GM21737 (cell line): ENCODE measurements at regions not wholly inside any gene's neighbourhood (a gene's known extent, or its start where the extent isn't known, plus 50 kb on each side); places are given as distances from the start of the nearest gene placed in this dataset.

Experiments used
- ATAC-seq: cut with Tn5 transposase; IDR thresholded peaks from one replicate; pipeline ENCODE4 v1.9.1; 2021; ENCODE audit warnings: mild to moderate bottlenecking, moderate library complexity; ENCODE audit not compliant: unreplicated experiment

- no peak for ATAC-seq
Observed at GRCh38 chr22:46064966-46065666, 85.2 kb upstream of the PPARA start.

DNA sequence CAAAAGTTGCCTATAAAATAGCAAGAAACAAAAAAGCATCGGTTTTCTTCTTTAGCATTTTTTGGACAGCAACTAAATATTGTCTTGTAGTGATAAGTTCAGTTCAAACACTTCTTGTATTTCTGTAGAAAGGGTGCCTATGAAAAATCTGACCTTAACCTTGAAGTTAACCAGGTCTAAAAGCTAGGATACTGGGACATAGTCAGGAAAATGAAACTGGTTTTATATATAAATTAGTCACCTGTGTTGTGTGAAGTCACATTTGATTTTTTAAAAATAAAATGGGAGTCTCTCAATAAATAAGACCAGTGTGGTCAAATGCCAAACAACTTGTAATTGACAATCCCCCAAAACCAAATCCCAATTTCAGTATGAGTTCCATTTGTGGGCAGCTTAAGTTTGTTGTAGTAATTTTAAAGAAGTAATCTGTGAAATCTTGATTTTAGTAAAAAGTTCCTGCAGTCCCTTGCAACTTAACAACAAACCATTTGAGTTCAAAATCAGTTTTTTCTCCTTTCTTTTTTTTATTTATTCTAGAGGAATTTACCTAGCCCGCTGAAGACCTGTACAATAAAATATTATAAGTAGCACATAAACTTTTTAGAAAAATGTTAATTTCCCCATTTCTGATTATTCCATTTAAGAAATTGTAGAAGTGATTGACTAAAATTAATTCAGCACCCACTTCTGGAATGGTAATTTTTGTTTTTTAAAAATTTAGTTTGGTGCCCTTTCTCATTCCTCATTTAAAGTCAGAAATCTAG, 84.5 kb upstream of the PPARA start:
- no peak for ATAC-seq

DNA sequence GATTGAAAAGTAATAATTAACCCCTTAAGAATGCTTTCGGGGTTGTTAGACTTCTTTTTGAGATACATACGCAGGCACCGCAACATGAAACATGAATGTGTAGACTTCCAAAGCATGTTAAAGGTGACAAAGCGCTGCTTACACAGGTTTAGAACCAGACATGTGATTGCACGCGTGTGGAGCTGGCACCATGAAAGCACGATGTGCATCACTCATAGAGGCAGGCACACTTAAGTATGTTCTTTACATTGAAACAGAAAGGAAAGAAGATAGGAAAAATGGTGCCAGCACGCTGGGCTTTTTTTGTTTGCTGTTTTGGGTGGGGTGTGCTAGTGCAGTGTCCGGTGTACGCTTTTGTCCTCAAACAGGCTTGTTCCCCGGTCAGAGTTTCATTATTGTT, 83.6 kb upstream of the PPARA start:
- ATAC-seq, result no peak

GRCh38 chr22:46067159-46068111, 82.9 kb upstream of the PPARA start:
- no peak for ATAC-seq

DNA sequence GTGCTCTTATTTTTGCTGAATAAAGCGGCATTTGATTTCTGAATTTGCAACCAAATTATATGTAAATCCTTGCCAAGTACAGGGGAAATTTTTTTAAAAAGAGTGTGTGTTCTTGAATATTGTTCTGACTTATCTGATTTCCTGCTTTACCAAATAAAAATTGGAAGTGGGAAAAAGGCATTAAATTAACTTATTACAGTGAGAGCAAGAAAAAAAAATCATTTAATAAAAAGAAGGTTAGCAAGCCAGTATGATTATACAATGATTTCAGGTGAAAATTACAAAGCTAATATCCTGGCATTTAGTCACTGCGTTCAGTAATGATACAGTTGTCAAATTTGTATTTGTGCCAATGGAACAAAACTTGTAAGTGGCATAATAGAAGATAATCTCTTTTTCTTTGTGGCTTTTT, 82.1 kb upstream of the PPARA start:
- no peak for ATAC-seq

- ATAC-seq, result no peak
Observed at GRCh38 chr22:46068593-46069491, 81.5 kb upstream of the PPARA start.

DNA sequence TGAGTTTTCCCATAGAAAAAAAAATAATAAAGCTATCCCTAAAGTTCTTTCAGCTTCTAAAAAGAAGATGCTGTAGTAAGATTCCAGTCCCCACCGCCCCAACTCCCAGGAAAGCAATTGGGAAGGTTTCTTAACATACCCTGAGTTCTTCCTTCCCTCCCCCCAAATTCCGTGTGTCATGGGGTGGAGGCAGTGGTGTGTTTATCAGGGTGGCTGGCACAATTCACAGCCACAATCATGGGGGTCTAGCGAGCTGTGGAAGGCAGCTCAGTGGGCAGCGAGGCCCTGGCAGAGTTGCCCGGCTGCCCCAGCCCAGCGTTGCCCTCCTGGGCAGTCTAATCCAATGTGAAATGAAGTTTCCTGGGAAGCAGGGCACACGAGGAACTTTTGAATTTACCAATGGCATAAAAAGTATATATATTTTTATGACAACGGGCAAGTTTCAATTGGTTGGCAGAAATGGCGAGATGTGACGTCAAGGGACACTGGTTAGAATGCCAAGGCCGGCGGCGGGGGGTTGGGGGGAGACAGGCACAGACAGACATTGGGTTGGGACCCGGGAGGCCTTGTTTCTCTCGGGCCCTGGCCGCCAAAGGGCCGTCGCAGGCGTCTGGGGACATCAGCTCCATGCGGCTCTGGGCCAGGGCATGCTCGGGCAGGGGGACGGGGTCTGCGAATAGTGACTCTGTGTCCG, 80.7 kb upstream of the PPARA start:
- no peak for ATAC-seq

DNA sequence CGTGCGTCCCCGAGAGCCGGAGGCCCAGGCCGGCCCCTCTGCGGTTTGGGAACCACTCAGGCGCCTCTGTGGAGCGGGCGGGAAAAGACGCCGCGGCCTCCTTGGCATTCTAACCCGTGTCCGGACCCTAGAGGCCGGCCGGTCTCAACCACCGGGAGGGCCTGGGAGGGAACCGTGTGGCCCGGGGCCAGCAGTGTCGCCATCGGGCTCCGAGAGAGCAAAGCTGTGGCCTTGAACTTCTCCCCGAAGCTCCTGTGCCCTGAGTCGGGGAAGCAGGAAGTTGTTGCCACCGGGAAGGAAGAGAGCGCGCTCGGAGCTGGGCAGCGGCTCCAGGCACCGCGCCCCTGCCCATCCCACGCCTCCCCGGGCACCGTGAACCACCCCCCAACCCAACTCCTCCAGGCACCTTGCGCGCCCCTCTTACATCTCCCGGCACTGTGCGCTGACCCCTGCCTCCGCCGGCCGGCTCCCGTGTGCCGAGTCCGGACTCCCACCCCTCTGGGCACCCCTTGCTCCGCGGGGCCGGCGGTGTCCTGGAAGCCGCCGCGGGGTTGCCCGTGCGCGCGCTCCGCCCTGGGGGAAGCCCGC, 80.0 kb upstream of the PPARA start:
- no peak for ATAC-seq

DNA sequence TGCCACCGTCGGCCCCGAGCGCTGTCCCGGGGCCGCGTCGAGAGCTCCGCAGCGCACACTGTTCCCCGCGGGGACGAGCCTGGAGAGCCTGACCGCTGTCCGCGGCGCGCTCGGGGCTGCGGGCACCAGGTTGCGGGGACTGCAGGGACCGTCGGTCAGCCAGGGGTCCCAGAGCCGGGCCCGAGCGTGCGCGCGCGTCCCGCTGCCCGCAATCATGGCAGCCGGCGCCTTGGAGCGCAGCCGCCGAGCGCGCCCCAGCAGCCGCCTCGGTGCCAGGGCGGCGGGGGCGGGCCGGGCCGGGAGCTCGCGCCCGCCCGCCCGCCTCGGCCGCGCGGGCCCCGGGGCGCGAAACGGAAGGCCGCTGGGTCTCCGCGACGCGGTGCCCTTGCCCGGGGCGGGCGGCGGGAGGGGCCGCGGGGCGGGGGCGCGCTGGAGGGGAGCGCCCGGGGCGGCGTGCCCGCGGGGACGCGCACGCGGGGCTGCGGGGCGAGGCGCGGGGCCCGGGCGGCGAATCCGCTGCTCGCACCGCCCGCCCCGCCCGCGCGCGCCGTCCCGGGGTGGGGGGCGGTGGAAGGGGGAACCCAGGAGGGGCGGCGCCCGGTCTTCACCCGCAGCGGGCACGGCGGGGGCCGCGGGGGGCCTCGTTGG, 79.4 kb upstream of the PPARA start:
- no peak for ATAC-seq

- no peak for ATAC-seq
Observed at GRCh38 chr22:46071451-46072109, 78.7 kb upstream of the PPARA start.

DNA sequence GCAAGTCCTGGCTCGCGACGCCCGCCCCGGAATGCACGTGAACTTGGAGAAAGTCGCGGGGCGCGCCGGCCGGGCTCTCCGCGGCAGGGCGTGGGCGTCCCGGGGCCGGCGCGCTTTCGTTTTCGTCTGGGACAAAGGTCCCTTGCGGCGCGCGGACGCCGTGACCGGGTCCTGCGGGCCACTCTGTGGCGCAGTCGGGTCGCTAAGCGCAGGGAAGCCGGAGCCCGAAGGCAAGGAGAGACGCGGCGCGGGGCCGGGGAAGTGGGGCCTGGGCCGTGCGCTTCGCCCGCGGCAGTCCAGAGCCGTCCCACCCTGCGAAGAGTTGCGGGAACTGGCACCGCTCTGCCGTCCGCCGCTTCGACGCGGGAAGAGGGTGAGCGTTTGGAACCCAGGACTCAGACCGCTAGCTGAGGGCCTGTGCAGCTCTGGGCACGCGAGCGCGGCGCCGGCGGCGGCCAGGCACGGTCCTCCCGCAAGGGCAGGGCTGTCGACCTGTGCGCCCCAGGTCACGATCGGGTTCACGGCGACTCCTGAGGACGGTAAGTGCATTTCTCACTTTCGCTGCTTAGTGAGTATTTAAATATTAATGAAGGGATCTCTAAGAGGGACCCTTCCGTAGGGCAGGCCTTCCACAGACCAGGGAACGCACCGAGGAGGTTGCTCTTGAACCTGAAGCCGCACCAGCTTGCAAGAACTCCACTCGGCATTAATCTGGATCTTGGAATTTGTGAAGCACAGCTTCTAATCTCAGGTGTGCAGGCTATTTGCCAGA, 78.0 kb upstream of the PPARA start:
- no peak for ATAC-seq

DNA sequence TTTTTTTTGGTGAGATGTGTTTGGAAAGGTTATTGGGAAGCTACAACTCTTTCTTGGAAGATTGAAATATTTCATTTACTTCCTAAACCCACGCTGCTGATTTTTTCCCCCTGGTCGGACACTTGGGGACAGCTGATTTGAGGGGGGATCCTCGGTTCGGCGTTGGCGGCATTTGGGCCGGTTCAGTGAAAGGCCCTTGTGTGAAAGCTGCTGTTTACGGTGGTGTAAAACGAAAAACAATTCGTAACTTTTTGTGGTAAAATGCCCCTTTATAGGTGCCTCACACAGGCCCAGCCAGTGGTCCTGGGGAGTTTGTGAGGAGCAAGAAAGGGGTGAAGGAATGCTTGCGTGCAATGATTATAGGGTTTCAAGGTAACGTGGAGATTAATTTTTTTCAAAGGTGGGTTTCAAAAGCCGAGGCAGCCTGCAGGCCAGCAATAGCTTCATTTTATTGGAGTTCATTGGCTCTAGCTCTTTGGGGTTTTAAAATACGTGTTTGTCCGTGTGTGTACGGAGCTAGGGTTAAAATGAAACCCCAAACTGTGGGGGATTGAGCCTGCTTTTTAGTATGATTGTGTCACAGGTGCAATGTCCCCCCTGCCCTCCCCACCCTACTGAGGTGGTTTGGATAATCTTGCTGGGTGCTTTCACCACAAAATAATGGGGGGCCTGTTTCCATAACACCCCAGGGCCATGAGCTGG, 77.2 kb upstream of the PPARA start:
- ATAC-seq, result no peak

DNA sequence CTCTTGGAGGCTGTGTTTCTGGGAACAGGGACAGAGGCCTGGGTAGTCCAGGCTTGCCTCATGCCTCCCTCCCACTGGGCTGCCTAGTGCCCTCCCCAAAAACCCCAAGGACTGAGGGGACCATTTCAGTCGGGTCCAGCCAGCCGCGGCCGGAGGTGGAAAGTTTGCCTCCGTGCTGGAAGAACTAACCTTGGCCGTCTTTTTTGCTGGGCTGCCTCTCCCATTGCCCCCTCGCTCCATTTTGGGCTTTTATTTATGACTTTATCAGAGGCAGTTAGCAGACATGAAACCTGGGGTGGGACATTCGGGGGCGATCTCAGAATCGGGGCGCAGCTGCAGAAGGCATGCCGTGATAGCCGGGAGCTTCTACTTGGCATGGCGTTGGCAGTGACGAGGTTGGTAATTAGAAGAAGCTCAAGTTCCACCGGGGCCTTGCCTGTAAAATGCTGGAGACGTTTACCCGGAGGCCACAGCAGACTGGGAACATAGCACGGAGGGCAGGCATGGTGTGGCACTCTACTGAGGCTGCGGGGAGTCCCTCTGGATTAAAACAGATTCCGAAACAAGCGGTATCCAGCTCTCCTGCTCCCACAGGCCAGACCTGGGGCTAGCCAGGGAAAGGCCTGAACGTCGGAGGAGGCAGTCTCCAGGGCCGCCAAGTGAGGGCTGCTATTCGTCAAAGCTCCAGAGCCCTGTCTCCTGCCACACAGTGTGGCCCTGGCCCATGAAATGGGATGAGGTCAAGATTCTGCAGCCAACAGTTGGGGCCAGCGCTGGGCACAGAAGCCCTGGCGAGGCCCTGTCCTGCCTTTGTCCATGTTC, 76.4 kb upstream of the PPARA start:
- ATAC-seq, result no peak

DNA sequence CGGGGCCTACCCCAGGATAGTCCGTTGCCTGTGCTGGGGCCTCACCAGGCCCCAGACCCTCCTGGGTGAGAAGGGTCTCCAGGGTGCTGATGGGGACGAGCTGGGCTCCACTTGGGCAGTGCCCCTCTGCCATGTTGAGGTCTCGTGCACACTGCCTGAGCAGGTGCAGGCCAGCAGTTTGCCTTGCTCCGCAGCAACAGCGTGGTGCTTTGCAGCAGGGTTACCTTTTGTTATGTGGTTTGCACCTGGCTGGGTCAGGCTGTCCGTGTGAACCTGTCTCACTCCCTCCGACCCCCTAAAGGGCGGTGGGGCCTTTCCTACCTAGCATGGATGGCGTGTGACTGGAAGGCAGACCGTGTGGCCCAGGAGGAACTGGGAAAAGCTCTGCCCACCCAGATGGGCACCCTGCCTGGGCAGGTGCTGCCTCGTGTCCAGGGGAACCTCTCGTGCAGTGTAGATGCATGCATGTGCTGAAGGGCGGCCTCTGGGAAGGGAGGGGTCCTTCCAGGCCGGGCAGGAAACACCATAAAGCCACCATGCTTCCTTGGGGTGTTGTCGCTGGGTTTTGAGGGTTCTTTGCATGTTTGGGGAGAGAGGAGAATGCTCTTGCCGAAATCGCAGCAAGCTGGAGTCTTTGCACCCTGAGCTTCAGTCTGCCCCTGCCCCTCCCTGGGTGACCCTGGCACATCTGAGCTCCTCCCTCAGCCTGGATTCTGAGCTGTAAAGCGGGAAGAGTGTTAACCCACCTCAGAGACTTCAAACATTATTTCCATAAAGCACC, 75.4 kb upstream of the PPARA start:
- no peak for ATAC-seq

GRCh38 chr22:46075764-46076531, 74.4 kb upstream of the PPARA start:
- ATAC-seq, result no peak
